Esophagus muscularis mucosa (tissue), 4 donors: ENCODE measurements at regions not wholly inside any gene's neighbourhood (a gene's known extent, or its start where the extent isn't known, plus 50 kb on each side); places are given as distances from the start of the nearest gene placed in this dataset.
"Not testable (repeated sequence)": the region's sequence is repeated elsewhere in the genome, so short reads cannot be mapped to it uniquely, and the experiment has no call there.

Source experiments
- DNase-seq: peaks from one replicate; pipeline ENCODE4 v3.0.0-alpha.2; 2017; ENCODE audit errors: extremely low spot score
- H3K27ac ChIP-seq, 4 donors: fragments of 200-600 bp; sonication (generic); replicated peaks in 1 of 4; 1 replicate in 3 of 4; 2 replicates in 1 of 4; pipeline ENCODE4 v1.5.1; 2016 to 2019; ENCODE audit warnings: mild to moderate bottlenecking in 1 of 4
- H3K27me3 ChIP-seq, 4 donors: fragments of 200-600 bp; sonication (generic); one replicate each; pipeline versions ENCODE4 v1.5.1 to v1.6.0; 2016 to 2019
- H3K36me3 ChIP-seq, 4 donors: fragments of 200-600 bp; sonication (generic); one replicate each; pipeline ENCODE4 v1.5.1; 2016 to 2019
- H3K4me1 ChIP-seq, 4 donors: fragments of 200-600 bp; sonication (generic); one replicate each; pipeline ENCODE4 v1.5.1; 2016 to 2019
- H3K4me3 ChIP-seq, 4 donors: fragments of 200-600 bp; sonication (generic); 1 replicate in 2 of 4; 2 replicates in 2 of 4; pipeline ENCODE4 v1.5.1; 2016 to 2019; ENCODE audit warnings: mild to moderate bottlenecking in 4 of 4, moderate library complexity in 1 of 4
- H3K9me3 ChIP-seq, 4 donors: fragments of 200-600 bp; sonication (generic); 1 replicate in 3 of 4; 2 replicates in 1 of 4; pipeline ENCODE4 v1.5.1; 2016 to 2019
- CTCF ChIP-seq, 3 experiments: fragments of 200-600 bp in 2 of 3; fragments of 450-650 bp in 1 of 3; sonication (generic) in 2 of 3; IDR thresholded peaks; one replicate each; pipeline ENCODE4 v1.5.1; 2017 to 2019; ENCODE audit warnings: antibody characterized with exemption in 3 of 3, mild to moderate bottlenecking in 2 of 3, moderate library complexity in 1 of 3
- EP300 ChIP-seq: sonication (generic); formaldehyde crosslinking; IDR thresholded peaks from one replicate; pipeline ENCODE4 v1.6.1; 2017; ENCODE audit warnings: antibody characterized with exemption
- POLR2A ChIP-seq: fragments of 450-650 bp; IDR thresholded peaks from one replicate; pipeline ENCODE4 v1.6.1; 2017; ENCODE audit warnings: antibody characterized with exemption, moderate library complexity, mild to moderate bottlenecking, low read depth
- POLR2AphosphoS5 ChIP-seq, 2 donors: sonication (generic); formaldehyde crosslinking; IDR thresholded peaks; one replicate each; pipeline ENCODE4 v1.6.1; 2017; ENCODE audit warnings: antibody characterized with exemption in 2 of 2
- WGBS: methylation state at CpG from one replicate; pipeline ENCODE4 v1.1.5; 2018; 5-methylcytosine and 5-hydroxymethylcytosine counted together
- intact Hi-C: fragments of 100-400 bp; cut with DNase I; formaldehyde crosslinking; loops from one replicate; pipeline ENCODE4 v1.15.1; 2023

DNA sequence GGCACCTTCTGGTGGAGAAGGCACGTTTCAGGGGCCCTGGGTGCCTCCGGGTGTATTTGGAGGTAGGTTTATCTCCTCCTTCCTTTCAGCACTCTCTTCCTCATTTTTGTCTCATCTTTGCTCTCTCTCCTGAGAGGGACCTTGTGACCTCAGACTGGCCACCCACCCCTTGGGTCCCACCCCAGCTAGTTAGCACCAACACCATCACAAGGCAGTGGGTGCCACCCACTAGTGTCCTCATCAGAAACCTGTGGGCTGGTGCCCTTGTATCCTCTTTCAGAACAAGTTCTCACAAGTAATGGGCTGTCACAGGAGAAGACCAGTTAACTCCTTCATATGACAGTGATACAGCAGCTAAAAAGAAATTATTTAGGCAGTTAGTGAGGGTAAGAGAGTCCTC, 196.4 kb downstream of the UXS1 start:
- H3K4me1 ChIP-seq, result no peaks in the 10 kb centered on the region
- DNase-seq, result peak; percentile 89
- no peaks in the 10 kb centered on the region for H3K27me3 ChIP-seq
- intact Hi-C loops, result no loop called here
- H3K4me3 ChIP-seq, result no peak overlapping the region
- H3K27ac ChIP-seq, result no peak overlapping the region
- no peak for TF ChIP-seq EP300
- no peak for TF ChIP-seq POLR2AphosphoS5 (IDR thresholded peaks at IDR 0.05)
- TF ChIP-seq POLR2A, result no peak
- TF ChIP-seq CTCF (IDR thresholded peaks at IDR 0.05), result no peak
- peaks cover 0 to 29% (median 25%) of the 10 kb centered on the region in 4 donors for H3K9me3 ChIP-seq
- 84% methylated on average over 2 of the region's 2 CpGs for WGBS
- H3K36me3 ChIP-seq, result no peaks in the 10 kb centered on the region

GRCh38 chr2:105990624-105991023, 203.5 kb downstream of the UXS1 start:
- Histone ChIP-seq H3K36me3 (no peaks in the 10 kb centered on the region), H3K27ac (no peak overlapping the region), H3K27me3 (no peaks in the 10 kb centered on the region), H3K4me3 (no peak overlapping the region), H3K4me1 (no peaks in the 10 kb centered on the region), H3K9me3 (peaks cover 0 to 33% (median 24%) of the 10 kb centered on the region in 4 donors)
- WGBS, result 86% methylated on average over 6 of the region's 6 CpGs
- intact Hi-C loops, result no loop called here
- TF ChIP-seq POLR2AphosphoS5 (IDR thresholded peaks at IDR 0.05), result no peak
- no peak for TF ChIP-seq POLR2A
- TF ChIP-seq CTCF (IDR thresholded peaks at IDR 0.05), result no peak
- TF ChIP-seq EP300, result no peak
- DNase-seq, result peak; percentile 12

- intact Hi-C loops, H3K4me3 ChIP-seq, H3K36me3 ChIP-seq, H3K27ac ChIP-seq, H3K27me3 ChIP-seq, H3K4me1 ChIP-seq: not testable (repeated sequence)
- DNase-seq, result peak; percentile 0
- H3K9me3 ChIP-seq, result peaks cover 0 to 29% (median 19%) of the 10 kb centered on the region in 4 donors
- WGBS, result 46% methylated on average over 2 of the region's 2 CpGs
Measured at GRCh38 chr2:105989803-105990202, 204.3 kb downstream of the UXS1 start.

DNA sequence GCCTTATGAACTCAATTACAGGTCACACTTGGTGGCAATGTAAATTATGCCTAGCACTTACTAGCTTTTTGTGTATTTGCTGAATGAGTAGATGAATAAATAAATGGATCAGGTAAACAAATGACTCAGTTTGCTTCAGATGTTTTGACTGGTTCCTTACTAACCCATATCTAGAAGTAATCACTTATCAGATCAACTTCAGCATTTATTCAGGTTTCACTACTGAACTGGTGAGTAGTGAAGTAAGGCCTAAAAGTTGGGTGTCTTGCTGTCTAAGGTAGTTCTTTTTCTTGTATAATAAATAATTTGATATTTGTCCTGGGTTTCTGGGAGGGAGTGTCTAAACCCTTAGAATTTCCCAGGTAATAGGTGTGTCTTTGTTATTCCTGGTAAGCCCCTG, 205.0 kb downstream of the UXS1 start:
- no peak for DNase-seq
- intact Hi-C loops, result no loop called here
- H3K9me3 ChIP-seq, result peaks cover 0 to 22% (median 12%) of the 10 kb centered on the region in 4 donors
- H3K27ac ChIP-seq, result no peak overlapping the region
- TF ChIP-seq EP300, result no peak
- H3K27me3 ChIP-seq, result no peaks in the 10 kb centered on the region
- H3K4me3 ChIP-seq, result no peak overlapping the region
- H3K36me3 ChIP-seq, result no peaks in the 10 kb centered on the region
- no peaks in the 10 kb centered on the region for H3K4me1 ChIP-seq

- intact Hi-C loops, result no loop called here
- 100% methylated on average over 1 of the region's 1 CpG for WGBS
- Histone ChIP-seq H3K27me3 (no peaks in the 10 kb centered on the region), H3K4me3 (no peak overlapping the region), H3K36me3 (no peaks in the 10 kb centered on the region), H3K9me3 (peaks cover 0 to 5% (median 0%) of the 10 kb centered on the region in 4 donors), H3K4me1 (no peaks in the 10 kb centered on the region), H3K27ac (no peak overlapping the region)
- no peak for TF ChIP-seq POLR2AphosphoS5 (IDR thresholded peaks at IDR 0.05)
- TF ChIP-seq CTCF (IDR thresholded peaks at IDR 0.05), result no peak
- no peak for TF ChIP-seq EP300
- no peak for TF ChIP-seq POLR2A
- DNase-seq, result no peak
Measured at GRCh38 chr2:105977807-105978206, 216.3 kb downstream of the UXS1 start.

DNA sequence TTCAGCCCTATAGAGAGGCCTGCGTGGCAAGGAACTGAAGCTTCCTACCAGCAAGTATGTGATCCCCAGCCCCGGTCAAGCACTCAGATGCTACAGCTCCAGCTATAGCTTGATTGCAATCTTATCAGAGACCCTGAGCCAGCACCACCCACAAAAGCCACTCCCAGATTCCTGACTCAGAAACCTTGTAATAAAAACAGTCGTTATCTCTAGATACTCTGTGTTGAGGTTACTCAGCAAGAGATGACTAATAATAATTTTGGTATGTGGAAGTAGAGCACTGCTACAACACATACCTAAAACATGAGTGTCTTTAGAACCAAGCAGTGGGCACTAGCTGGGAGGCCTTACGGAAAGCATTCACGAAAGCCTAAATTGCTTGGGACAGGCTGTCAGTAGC, 216.9 kb downstream of the UXS1 start:
- Histone ChIP-seq H3K36me3 (no peaks in the 10 kb centered on the region), H3K27me3 (no peaks in the 10 kb centered on the region), H3K4me3 (no peak overlapping the region), H3K9me3 (peaks cover 0 to 5% (median 0%) of the 10 kb centered on the region in 4 donors), H3K4me1 (no peaks in the 10 kb centered on the region), H3K27ac (no peak overlapping the region)
- TF ChIP-seq CTCF (IDR thresholded peaks at IDR 0.05) (no peak), POLR2A (no peak), POLR2AphosphoS5 (IDR thresholded peaks at IDR 0.05) (no peak), EP300 (no peak)
- intact Hi-C loops, result no loop called here
- DNase-seq, result no peak
- WGBS, result 81% methylated on average over 5 of the region's 5 CpGs
